Activated T-helper 17 cell treated with anti-CD3 and anti-CD28 coated beads, Interleukin-2, amount 50 U/mL, for 72 hours (primary cell): ENCODE measurements at regions not wholly inside any gene's neighbourhood (a gene's known extent, or its start where the extent isn't known, plus 50 kb on each side); places are given as distances from the start of the nearest gene placed in this dataset.

Experiments
- ATAC-seq: fragments of 150-1000 bp; cut with Tn5 transposase; replicated peaks from 2 replicates; pipeline ENCODE4 v1.10.0; 2021; ENCODE audit warnings: mild to moderate bottlenecking, moderate library complexity
- H3K27ac Mint-ChIP-seq: one replicate; pipeline ENCODE4 v1.8.0; 2022; ENCODE audit warnings: mixed read lengths
- H3K27me3 Mint-ChIP-seq: one replicate; pipeline ENCODE4 v1.8.0; 2022; ENCODE audit warnings: mixed read lengths
- H3K36me3 Mint-ChIP-seq: one replicate; pipeline ENCODE4 v1.8.0; 2022; ENCODE audit warnings: low read depth, mild to moderate bottlenecking, mixed read lengths
- H3K4me1 Mint-ChIP-seq: one replicate; pipeline ENCODE4 v1.8.0; 2022; ENCODE audit warnings: mixed read lengths
- H3K4me3 Mint-ChIP-seq: one replicate; pipeline ENCODE4 v1.8.0; 2022; ENCODE audit warnings: mild to moderate bottlenecking, mixed read lengths
- H3K9me3 Mint-ChIP-seq: one replicate; pipeline ENCODE4 v1.8.0; 2022; ENCODE audit warnings: mixed read lengths

- no peak overlapping the region for H3K27ac Mint-ChIP-seq
- no peaks in the 10 kb centered on the region for H3K4me1 Mint-ChIP-seq
- no peaks in the 10 kb centered on the region for H3K36me3 Mint-ChIP-seq
- H3K9me3 Mint-ChIP-seq = no peaks in the 10 kb centered on the region
- ATAC-seq = no peak
- H3K4me3 Mint-ChIP-seq = peak overlapping the region; percentile 23
- peaks cover 61% of the 10 kb centered on the region for H3K27me3 Mint-ChIP-seq
Measured at GRCh38 chr13:94968757-94969086, 256.4 kb upstream of the SOX21 start.

GRCh38 chr13:94968040-94968756, 255.9 kb upstream of the SOX21 start:
- Mint-ChIP-seq H3K36me3 (no peaks in the 10 kb centered on the region), H3K4me3 (peak overlapping the region; percentile 23), H3K27me3 (peaks cover 66% of the 10 kb centered on the region), H3K9me3 (no peaks in the 10 kb centered on the region), H3K27ac (no peak overlapping the region), H3K4me1 (no peaks in the 10 kb centered on the region)
- peak; percentile 6 for ATAC-seq

- Mint-ChIP-seq H3K27me3 (peaks cover 71% of the 10 kb centered on the region), H3K9me3 (no peaks in the 10 kb centered on the region), H3K36me3 (no peaks in the 10 kb centered on the region), H3K27ac (no peak overlapping the region), H3K4me1 (no peaks in the 10 kb centered on the region), H3K4me3 (no peak overlapping the region)
- ATAC-seq = peak; percentile 62
Measured at GRCh38 chr13:94967183-94968039, 255.1 kb upstream of the SOX21 start.

GRCh38 chr13:94966422-94966955, 254.1 kb upstream of the SOX21 start:
- Mint-ChIP-seq H3K4me3 (no peak overlapping the region), H3K27me3 (peaks cover 68% of the 10 kb centered on the region), H3K4me1 (no peaks in the 10 kb centered on the region), H3K36me3 (no peaks in the 10 kb centered on the region), H3K27ac (no peak overlapping the region), H3K9me3 (no peaks in the 10 kb centered on the region)
- ATAC-seq = no peak

- no peak for ATAC-seq
- H3K4me1 Mint-ChIP-seq = no peaks in the 10 kb centered on the region
- H3K27ac Mint-ChIP-seq = no peak overlapping the region
- peaks cover 36% of the 10 kb centered on the region for H3K27me3 Mint-ChIP-seq
- no peak overlapping the region for H3K4me3 Mint-ChIP-seq
- no peaks in the 10 kb centered on the region for H3K9me3 Mint-ChIP-seq
- H3K36me3 Mint-ChIP-seq = no peaks in the 10 kb centered on the region
Measured at GRCh38 chr13:94959626-94960025, 247.3 kb upstream of the SOX21 start.

GRCh38 chr13:94956417-94957110, 244.2 kb upstream of the SOX21 start:
- no peaks in the 10 kb centered on the region for H3K36me3 Mint-ChIP-seq
- no peak overlapping the region for H3K27ac Mint-ChIP-seq
- H3K4me3 Mint-ChIP-seq = no peak overlapping the region
- H3K27me3 Mint-ChIP-seq = peaks cover 21% of the 10 kb centered on the region
- no peak for ATAC-seq
- no peaks in the 10 kb centered on the region for H3K4me1 Mint-ChIP-seq
- H3K9me3 Mint-ChIP-seq = no peaks in the 10 kb centered on the region

GRCh38 chr13:94952787-94953186, 240.4 kb upstream of the SOX21 start:
- Mint-ChIP-seq H3K4me1 (no peaks in the 10 kb centered on the region), H3K4me3 (no peak overlapping the region), H3K27me3 (peaks cover 24% of the 10 kb centered on the region), H3K9me3 (no peaks in the 10 kb centered on the region), H3K36me3 (no peaks in the 10 kb centered on the region), H3K27ac (no peak overlapping the region)
- no peak for ATAC-seq

- H3K27ac Mint-ChIP-seq = no peak overlapping the region
- H3K9me3 Mint-ChIP-seq = no peaks in the 10 kb centered on the region
- H3K4me1 Mint-ChIP-seq = no peaks in the 10 kb centered on the region
- H3K4me3 Mint-ChIP-seq = no peak overlapping the region
- no peaks in the 10 kb centered on the region for H3K36me3 Mint-ChIP-seq
- no peak for ATAC-seq
- H3K27me3 Mint-ChIP-seq = peaks cover 39% of the 10 kb centered on the region
Measured at GRCh38 chr13:94950303-94950702, 238.0 kb upstream of the SOX21 start.

GRCh38 chr13:94947965-94948371, 235.6 kb upstream of the SOX21 start:
- H3K27ac Mint-ChIP-seq = no peak overlapping the region
- no peaks in the 10 kb centered on the region for H3K9me3 Mint-ChIP-seq
- H3K27me3 Mint-ChIP-seq = peaks cover 43% of the 10 kb centered on the region
- H3K4me3 Mint-ChIP-seq = no peak overlapping the region
- H3K4me1 Mint-ChIP-seq = no peaks in the 10 kb centered on the region
- no peak for ATAC-seq
- H3K36me3 Mint-ChIP-seq = no peaks in the 10 kb centered on the region

- H3K27me3 Mint-ChIP-seq = peaks cover 38% of the 10 kb centered on the region
- no peak for ATAC-seq
- no peak overlapping the region for H3K27ac Mint-ChIP-seq
- H3K9me3 Mint-ChIP-seq = no peaks in the 10 kb centered on the region
- no peak overlapping the region for H3K4me3 Mint-ChIP-seq
- no peaks in the 10 kb centered on the region for H3K4me1 Mint-ChIP-seq
- H3K36me3 Mint-ChIP-seq = no peaks in the 10 kb centered on the region
Measured at GRCh38 chr13:94947392-94947791, 235.0 kb upstream of the SOX21 start.

GRCh38 chr13:94946039-94946438, 233.7 kb upstream of the SOX21 start:
- Mint-ChIP-seq H3K36me3 (no peaks in the 10 kb centered on the region), H3K4me3 (no peak overlapping the region), H3K4me1 (no peaks in the 10 kb centered on the region), H3K9me3 (no peaks in the 10 kb centered on the region), H3K27me3 (peaks cover 29% of the 10 kb centered on the region), H3K27ac (no peak overlapping the region)
- no peak for ATAC-seq

- Mint-ChIP-seq H3K27me3 (peaks cover 20% of the 10 kb centered on the region), H3K27ac (no peak overlapping the region), H3K9me3 (peaks cover under 1% of the 10 kb centered on the region), H3K4me3 (no peak overlapping the region), H3K4me1 (no peaks in the 10 kb centered on the region), H3K36me3 (no peaks in the 10 kb centered on the region)
- no peak for ATAC-seq
Measured at GRCh38 chr13:94938124-94938523, 225.8 kb upstream of the SOX21 start.

- Mint-ChIP-seq H3K9me3 (peaks cover 5% of the 10 kb centered on the region), H3K27me3 (peaks cover 24% of the 10 kb centered on the region), H3K4me1 (no peaks in the 10 kb centered on the region), H3K27ac (no peak overlapping the region), H3K36me3 (no peaks in the 10 kb centered on the region), H3K4me3 (no peak overlapping the region)
- ATAC-seq = no peak
Measured at GRCh38 chr13:94936633-94937032, 224.3 kb upstream of the SOX21 start.

- Mint-ChIP-seq H3K27ac (no peak overlapping the region), H3K4me1 (no peaks in the 10 kb centered on the region), H3K9me3 (peaks cover 5% of the 10 kb centered on the region), H3K27me3 (peaks cover 16% of the 10 kb centered on the region), H3K36me3 (no peaks in the 10 kb centered on the region), H3K4me3 (no peak overlapping the region)
- ATAC-seq = no peak
Measured at GRCh38 chr13:94933936-94934335, 221.6 kb upstream of the SOX21 start.
